Nephron (organoid): ENCODE measurements at regions not wholly inside any gene's neighbourhood (a gene's known extent, or its start where the extent isn't known, plus 50 kb on each side); places are given as distances from the start of the nearest gene placed in this dataset.

ENCODE experiments used
- H3K27ac Mint-ChIP-seq, 3 experiments: 2 replicates each; pipeline ENCODE4 v1.8.0; 2020; ENCODE audit warnings: mixed read lengths in 3 of 3, mild to moderate bottlenecking in 2 of 3, moderate library complexity in 1 of 3
- H3K27me3 Mint-ChIP-seq: 2 replicates; pipeline ENCODE4 v1.8.0; 2021; ENCODE audit warnings: low read depth, mild to moderate bottlenecking, moderate library complexity, mixed read lengths
- H3K36me3 Mint-ChIP-seq: 2 replicates; pipeline ENCODE4 v1.8.0; 2020; ENCODE audit warnings: low read depth, mixed read lengths
- H3K4me1 Mint-ChIP-seq: 2 replicates; pipeline ENCODE4 v1.8.0; 2020; ENCODE audit warnings: mixed read lengths
- H3K4me3 Mint-ChIP-seq, 3 experiments: 2 replicates each; pipeline ENCODE4 v1.8.0; 2020; ENCODE audit warnings: mild to moderate bottlenecking in 3 of 3, mixed read lengths in 3 of 3, moderate library complexity in 2 of 3
- H3K9me3 Mint-ChIP-seq: 2 replicates; pipeline ENCODE4 v1.8.0; 2020; ENCODE audit warnings: mixed read lengths
- TF ChIP-seq, protein P1 (sequence below), 3 experiments: fragments of 200-600 bp; sonication (generic); IDR thresholded peaks; one replicate each; pipeline ENCODE4 v1.5.0; 2021; ENCODE audit warnings: antibody characterized with exemption in 3 of 3; ENCODE audit not compliant: unreplicated experiment in 3 of 3

DNA sequence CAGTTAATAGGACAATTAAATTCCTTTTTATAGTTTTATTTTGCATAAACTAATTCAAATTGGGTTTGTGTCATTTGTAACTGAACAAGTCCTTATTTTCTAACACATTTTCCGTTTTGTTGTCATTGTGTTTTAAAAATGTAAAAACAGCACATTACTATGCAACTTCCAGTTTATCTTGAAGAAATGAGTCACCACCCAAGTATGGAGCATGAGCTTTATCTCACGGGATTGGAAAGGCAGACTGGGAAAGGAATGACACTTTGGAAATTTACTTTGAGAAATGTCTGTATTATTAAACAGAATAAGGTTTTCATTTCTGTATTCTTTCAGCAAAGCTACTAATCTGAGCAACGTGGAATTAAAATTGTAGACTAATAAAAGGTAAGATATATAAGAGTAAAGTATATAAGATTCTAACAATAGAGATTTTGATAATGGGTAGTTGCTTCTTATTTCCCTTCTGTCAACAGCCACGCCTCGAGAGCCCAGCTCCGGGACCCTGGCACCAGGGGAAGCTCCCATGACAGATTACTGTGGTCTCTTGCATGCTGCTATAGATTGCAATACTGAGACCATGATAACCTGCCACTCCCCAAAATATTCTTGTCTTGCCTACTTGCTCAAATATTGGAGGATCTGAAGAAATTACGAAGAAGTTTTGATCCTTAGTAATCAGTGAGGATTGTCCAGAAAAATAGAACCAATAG lies 433.1 kb downstream of the CHSY3 start:
- Mint-ChIP-seq H3K4me3 (no peak overlapping the region), H3K27ac (no peak overlapping the region), H3K27me3 (no peaks in the 10 kb centered on the region), H3K36me3 (no peaks in the 10 kb centered on the region), H3K4me1 (no peaks in the 10 kb centered on the region), H3K9me3 (no peaks in the 10 kb centered on the region)
- TF ChIP-seq, protein P1, sequence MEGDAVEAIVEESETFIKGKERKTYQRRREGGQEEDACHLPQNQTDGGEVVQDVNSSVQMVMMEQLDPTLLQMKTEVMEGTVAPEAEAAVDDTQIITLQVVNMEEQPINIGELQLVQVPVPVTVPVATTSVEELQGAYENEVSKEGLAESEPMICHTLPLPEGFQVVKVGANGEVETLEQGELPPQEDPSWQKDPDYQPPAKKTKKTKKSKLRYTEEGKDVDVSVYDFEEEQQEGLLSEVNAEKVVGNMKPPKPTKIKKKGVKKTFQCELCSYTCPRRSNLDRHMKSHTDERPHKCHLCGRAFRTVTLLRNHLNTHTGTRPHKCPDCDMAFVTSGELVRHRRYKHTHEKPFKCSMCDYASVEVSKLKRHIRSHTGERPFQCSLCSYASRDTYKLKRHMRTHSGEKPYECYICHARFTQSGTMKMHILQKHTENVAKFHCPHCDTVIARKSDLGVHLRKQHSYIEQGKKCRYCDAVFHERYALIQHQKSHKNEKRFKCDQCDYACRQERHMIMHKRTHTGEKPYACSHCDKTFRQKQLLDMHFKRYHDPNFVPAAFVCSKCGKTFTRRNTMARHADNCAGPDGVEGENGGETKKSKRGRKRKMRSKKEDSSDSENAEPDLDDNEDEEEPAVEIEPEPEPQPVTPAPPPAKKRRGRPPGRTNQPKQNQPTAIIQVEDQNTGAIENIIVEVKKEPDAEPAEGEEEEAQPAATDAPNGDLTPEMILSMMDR (IDR thresholded peaks at IDR 0.05; ENCODE audit: unreplicated experiment in 3 of 3), result no peak

DNA sequence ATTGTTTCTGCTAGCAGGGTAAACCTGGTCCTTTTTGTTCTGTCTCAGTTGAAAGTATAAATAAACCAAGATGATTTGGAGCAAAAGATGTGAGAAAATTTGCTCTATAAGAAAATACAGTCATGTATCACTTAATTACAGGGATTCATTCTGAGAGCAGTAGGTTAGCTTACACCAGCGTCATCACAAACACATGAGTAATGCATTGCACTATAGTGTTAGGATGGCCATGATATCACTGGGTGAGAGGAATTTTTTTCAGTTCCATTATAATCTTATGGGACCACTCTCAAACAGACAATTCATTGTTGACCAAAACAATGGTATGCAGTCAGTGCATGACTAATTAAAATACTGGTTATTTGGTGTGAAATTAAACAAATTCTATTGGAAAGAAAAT lies 430.9 kb downstream of the CHSY3 start:
- Mint-ChIP-seq H3K4me3 (no peak overlapping the region), H3K27me3 (no peaks in the 10 kb centered on the region), H3K9me3 (no peaks in the 10 kb centered on the region), H3K36me3 (no peaks in the 10 kb centered on the region), H3K4me1 (no peaks in the 10 kb centered on the region), H3K27ac (no peak overlapping the region)
- TF ChIP-seq, protein P1 (IDR thresholded peaks at IDR 0.05; ENCODE audit: unreplicated experiment in 3 of 3), result no peak

DNA sequence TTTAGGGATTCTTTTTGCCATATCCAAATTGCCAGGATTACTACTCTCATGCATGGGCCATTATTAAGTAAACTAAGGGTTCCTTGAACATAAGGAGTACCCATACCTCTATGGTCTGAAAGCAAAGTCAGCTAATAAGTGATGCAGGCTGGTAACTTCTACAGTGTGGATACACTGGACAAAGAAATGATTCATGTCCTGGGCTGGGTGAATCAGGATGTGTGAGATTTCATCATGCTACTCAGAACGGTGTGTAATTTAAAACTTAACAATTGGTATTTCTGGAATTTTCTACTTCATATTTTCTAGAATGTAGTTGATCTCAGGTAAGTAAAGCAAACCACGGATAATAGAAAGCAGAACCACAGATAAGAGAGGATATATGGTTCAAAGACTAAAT lies 428.8 kb downstream of the CHSY3 start:
- TF ChIP-seq, protein P1 (IDR thresholded peaks at IDR 0.05; ENCODE audit: unreplicated experiment in 3 of 3), result no peak
- Mint-ChIP-seq H3K27ac (no peak overlapping the region), H3K4me1 (no peaks in the 10 kb centered on the region), H3K4me3 (no peak overlapping the region), H3K9me3 (no peaks in the 10 kb centered on the region), H3K27me3 (no peaks in the 10 kb centered on the region), H3K36me3 (no peaks in the 10 kb centered on the region)

DNA sequence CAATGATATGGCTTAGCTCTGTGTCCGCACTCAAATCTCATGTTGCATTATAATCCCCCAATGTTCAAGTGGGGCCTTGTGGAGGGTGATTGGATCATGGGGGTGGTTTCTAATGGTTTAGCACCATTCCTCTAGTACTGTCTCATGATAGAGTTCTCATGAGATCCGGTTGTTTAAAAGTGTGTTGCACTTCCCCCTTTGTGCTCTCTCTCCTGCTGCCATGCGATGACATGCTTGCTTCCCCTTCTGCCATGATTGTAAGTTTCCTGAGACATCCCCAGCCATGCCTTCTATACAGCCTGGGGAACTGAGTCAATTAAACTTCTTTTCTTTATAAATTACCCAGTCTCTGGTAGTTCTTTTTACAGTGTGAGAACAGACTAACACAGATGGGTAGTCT lies 427.1 kb downstream of the CHSY3 start:
- Mint-ChIP-seq H3K4me1 (no peaks in the 10 kb centered on the region), H3K27me3 (no peaks in the 10 kb centered on the region), H3K4me3 (no peak overlapping the region), H3K27ac (no peak overlapping the region), H3K36me3 (no peaks in the 10 kb centered on the region), H3K9me3 (no peaks in the 10 kb centered on the region)
- TF ChIP-seq, protein P1 (IDR thresholded peaks at IDR 0.05; ENCODE audit: unreplicated experiment in 3 of 3), result no peak

DNA sequence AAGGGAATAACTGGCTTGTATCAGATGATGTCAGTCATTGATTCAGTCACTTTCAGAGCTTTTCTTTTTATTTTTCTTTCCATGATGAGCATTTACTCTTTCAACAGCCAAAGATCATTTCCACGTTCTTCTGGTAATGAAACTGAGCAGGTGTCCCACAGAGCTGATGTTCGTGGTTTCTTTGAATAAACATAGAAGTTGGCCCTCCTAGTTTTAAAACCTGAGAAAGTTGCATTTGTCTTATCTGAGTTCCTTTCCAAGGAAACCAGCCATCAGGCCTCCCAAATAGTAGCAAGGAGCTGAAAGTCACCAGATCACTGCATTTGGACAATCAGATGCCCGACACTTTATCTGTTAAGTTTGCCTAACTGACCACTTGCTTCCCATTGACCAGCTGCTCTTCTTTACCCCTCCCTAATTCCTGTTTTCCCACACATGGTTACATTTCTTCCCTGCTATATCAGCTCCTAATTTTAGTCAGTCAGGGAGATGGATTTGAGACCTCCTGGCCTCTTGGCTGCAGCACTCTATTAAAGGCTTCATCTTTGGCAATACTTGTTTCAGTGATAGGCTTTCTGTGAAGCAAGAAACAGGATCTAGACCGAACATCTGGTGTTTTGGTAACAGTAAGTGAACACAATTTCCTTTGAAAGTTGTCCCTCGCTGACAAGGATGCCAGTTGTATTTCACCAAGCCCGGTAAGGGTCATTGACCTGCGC lies 420.8 kb downstream of the CHSY3 start:
- TF ChIP-seq, protein P1 (IDR thresholded peaks at IDR 0.05; ENCODE audit: unreplicated experiment in 3 of 3), result no peak
- H3K4me1 Mint-ChIP-seq, result no peaks in the 10 kb centered on the region
- H3K27me3 Mint-ChIP-seq, result no peaks in the 10 kb centered on the region
- H3K4me3 Mint-ChIP-seq, result no peak overlapping the region
- no peaks in the 10 kb centered on the region for H3K36me3 Mint-ChIP-seq
- no peak overlapping the region for H3K27ac Mint-ChIP-seq
- H3K9me3 Mint-ChIP-seq, result peaks cover 6% of the 10 kb centered on the region
